ENCODE measurements at regions not wholly inside any gene's neighbourhood (a gene's known extent, or its start where the extent isn't known, plus 50 kb on each side); places are given as distances from the start of the nearest gene placed in this dataset.

DNA sequence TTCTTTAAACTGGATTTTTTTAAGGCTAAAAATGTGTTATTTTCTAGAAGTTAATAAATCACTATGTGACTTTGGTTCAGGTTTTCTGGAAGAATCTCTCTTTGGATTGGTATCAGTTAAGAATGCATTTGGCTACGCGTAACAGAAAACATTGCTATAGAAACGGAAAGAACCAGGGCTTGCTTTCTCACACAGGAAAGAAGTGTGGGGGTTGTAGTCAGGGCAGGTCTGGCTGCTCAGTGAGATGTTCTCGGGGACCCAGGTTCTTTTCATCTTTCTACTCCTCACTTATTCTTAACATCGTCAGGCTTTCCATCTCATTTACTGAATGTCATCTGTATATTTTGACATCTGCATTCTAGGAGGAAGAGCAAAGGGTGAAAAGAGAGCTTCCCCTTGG, 191.4 kb downstream of the ZBTB18 start:
- H3K36me3 ChIP-seq (ENCODE audit: control insufficient read depth, insufficient read depth, low read length): no peaks in the 10 kb centered on the region
- no peak overlapping the region for H3K4me2 ChIP-seq (ENCODE audit: low read length)
- H3K4me3 ChIP-seq (ENCODE audit: low read depth, low read length): no peak overlapping the region
- no peaks in the 10 kb centered on the region for H3K4me1 ChIP-seq
- no peak overlapping the region for H2AFZ ChIP-seq
- no peak overlapping the region for H3K9ac ChIP-seq
- H3K9me3 ChIP-seq (ENCODE audit: control insufficient read depth, low read length): no peaks in the 10 kb centered on the region
- no peak overlapping the region for H3K27ac ChIP-seq
- TF ChIP-seq, protein P1, sequence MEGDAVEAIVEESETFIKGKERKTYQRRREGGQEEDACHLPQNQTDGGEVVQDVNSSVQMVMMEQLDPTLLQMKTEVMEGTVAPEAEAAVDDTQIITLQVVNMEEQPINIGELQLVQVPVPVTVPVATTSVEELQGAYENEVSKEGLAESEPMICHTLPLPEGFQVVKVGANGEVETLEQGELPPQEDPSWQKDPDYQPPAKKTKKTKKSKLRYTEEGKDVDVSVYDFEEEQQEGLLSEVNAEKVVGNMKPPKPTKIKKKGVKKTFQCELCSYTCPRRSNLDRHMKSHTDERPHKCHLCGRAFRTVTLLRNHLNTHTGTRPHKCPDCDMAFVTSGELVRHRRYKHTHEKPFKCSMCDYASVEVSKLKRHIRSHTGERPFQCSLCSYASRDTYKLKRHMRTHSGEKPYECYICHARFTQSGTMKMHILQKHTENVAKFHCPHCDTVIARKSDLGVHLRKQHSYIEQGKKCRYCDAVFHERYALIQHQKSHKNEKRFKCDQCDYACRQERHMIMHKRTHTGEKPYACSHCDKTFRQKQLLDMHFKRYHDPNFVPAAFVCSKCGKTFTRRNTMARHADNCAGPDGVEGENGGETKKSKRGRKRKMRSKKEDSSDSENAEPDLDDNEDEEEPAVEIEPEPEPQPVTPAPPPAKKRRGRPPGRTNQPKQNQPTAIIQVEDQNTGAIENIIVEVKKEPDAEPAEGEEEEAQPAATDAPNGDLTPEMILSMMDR (IDR thresholded peaks at IDR 0.05): no peak
- no peaks in the 10 kb centered on the region for H3K79me2 ChIP-seq
- H3K27me3 ChIP-seq (ENCODE audit: control insufficient read depth, insufficient read depth, low read length): no peaks in the 10 kb centered on the region

DNA sequence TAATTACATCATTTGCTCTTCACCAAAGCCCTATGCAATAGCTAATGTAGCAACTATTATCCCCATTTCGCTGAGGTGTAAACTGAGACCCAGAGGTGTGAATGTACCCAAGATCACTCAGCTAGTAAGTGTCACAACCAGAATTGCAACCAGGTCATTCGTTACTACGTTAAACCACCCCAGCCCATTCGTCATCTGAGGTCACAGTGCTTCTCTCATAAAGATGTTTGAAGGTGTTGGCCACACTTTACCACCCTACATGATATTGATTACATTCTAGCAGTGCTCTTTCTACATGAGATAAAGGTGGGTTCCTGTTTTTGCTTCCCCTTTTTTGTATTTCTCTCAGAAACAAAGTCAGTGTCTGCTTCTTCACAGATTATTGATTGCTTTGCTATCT, 195.3 kb downstream of the ZBTB18 start:
- Histone ChIP-seq H3K27me3 (ENCODE audit: control insufficient read depth, insufficient read depth, low read length) (no peaks in the 10 kb centered on the region), H3K9me3 (ENCODE audit: control insufficient read depth, low read length) (no peaks in the 10 kb centered on the region), H2AFZ (no peak overlapping the region), H3K27ac (no peak overlapping the region), H3K9ac (no peak overlapping the region), H3K36me3 (ENCODE audit: control insufficient read depth, insufficient read depth, low read length) (no peaks in the 10 kb centered on the region), H3K4me2 (ENCODE audit: low read length) (no peak overlapping the region), H3K4me3 (ENCODE audit: low read depth, low read length) (no peak overlapping the region), H3K4me1 (no peaks in the 10 kb centered on the region), H3K79me2 (no peaks in the 10 kb centered on the region)
- TF ChIP-seq, protein P1 (IDR thresholded peaks at IDR 0.05): no peak

DNA sequence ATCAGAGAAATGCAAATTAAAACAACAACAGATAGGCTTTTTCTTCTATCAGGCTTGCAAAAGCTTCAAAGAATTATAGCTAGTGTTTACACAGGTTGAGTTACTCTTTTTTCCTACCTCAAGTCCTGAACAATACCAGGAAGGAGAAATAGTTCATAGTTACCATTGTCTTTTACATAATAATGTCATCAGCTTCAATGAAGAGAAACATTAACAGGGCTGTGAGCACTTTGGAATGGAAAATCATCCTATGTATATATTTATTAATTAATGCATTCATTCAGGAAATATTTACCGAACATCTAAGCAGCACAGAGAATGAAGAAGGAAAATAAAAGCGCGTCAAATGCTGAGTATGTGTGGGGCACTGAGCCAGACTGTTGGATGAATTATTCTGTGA, 197.3 kb downstream of the ZBTB18 start:
- Histone ChIP-seq H3K4me3 (ENCODE audit: low read depth, low read length) (no peak overlapping the region), H3K4me2 (ENCODE audit: low read length) (no peak overlapping the region), H3K36me3 (ENCODE audit: control insufficient read depth, insufficient read depth, low read length) (no peaks in the 10 kb centered on the region), H3K27ac (no peak overlapping the region), H3K9ac (no peak overlapping the region), H3K4me1 (no peaks in the 10 kb centered on the region), H3K79me2 (no peaks in the 10 kb centered on the region), H3K27me3 (ENCODE audit: control insufficient read depth, insufficient read depth, low read length) (no peaks in the 10 kb centered on the region), H3K9me3 (ENCODE audit: control insufficient read depth, low read length) (no peaks in the 10 kb centered on the region), H2AFZ (no peak overlapping the region)
- TF ChIP-seq, protein P1 (IDR thresholded peaks at IDR 0.05): no peak

DNA sequence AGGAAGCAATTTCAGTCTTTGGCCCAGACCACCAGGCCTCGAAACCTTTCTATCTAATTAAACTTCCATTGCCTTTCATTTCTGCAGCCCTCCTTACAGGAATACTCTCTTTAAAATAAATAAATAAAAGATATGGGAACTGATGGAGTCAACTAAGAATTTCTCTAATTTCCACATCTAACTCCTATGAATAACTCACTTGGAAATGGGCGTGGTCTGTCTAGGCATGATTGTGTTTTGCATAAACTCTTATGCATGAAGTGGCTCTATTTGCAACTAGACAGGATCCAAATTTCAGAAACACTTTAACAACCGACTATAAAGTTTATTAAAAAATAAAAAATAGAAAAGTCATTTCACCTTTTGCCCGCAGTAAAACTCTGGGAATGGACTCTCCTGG, 199.5 kb downstream of the ADSS2 start:
- Histone ChIP-seq H3K9me3 (ENCODE audit: control insufficient read depth, low read length) (no peaks in the 10 kb centered on the region), H3K27ac (no peak overlapping the region), H3K4me1 (no peaks in the 10 kb centered on the region), H3K27me3 (ENCODE audit: control insufficient read depth, insufficient read depth, low read length) (no peaks in the 10 kb centered on the region), H3K36me3 (ENCODE audit: control insufficient read depth, insufficient read depth, low read length) (no peaks in the 10 kb centered on the region), H2AFZ (no peak overlapping the region), H3K9ac (no peak overlapping the region), H3K4me2 (ENCODE audit: low read length) (no peak overlapping the region), H3K79me2 (no peaks in the 10 kb centered on the region), H3K4me3 (ENCODE audit: low read depth, low read length) (no peak overlapping the region)
- TF ChIP-seq, protein P1 (IDR thresholded peaks at IDR 0.05): no peak

DNA sequence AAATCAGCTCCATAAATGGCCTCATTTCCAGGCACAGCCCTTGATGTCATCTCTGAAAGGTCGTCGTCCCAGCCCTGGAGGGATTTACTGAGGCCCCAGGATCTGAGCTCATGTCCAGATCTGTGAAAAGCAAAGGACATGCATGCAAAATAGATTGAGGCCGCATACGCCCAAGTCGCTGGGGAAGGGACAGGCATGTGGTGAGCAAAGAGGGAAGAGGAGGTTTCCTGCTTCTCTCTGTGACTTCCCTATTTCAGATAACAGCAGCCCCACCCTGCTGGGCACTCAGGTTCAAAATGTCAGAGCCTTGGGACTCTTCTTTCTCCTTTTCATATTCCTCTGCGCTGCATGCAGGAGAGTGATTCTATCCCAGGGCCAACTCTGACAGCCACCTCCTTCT, 197.2 kb downstream of the ADSS2 start:
- no peak overlapping the region for H3K4me2 ChIP-seq (ENCODE audit: low read length)

More for the DNA sequence above, 197.2 kb downstream of the ADSS2 start:
- no peak overlapping the region for H3K27ac ChIP-seq
- no peaks in the 10 kb centered on the region for H3K4me1 ChIP-seq
- no peaks in the 10 kb centered on the region for H3K27me3 ChIP-seq (ENCODE audit: control insufficient read depth, insufficient read depth, low read length)
- TF ChIP-seq, protein P1 (IDR thresholded peaks at IDR 0.05): no peak
- H3K4me3 ChIP-seq (ENCODE audit: low read depth, low read length): no peak overlapping the region
- H3K9me3 ChIP-seq (ENCODE audit: control insufficient read depth, low read length): no peaks in the 10 kb centered on the region
- no peaks in the 10 kb centered on the region for H3K36me3 ChIP-seq (ENCODE audit: control insufficient read depth, insufficient read depth, low read length)
- no peak overlapping the region for H2AFZ ChIP-seq
- H3K79me2 ChIP-seq: no peaks in the 10 kb centered on the region
- H3K9ac ChIP-seq: no peak overlapping the region
